ENCODE measurements at regions not wholly inside any gene's neighbourhood (a gene's known extent, or its start where the extent isn't known, plus 50 kb on each side); places are given as distances from the start of the nearest gene placed in this dataset.

GRCh38 chr17:5809580-5810188 lies 225.4 kb upstream of the NLRP1 start:
- no peak for TF ChIP-seq YY1 (IDR thresholded peaks at IDR 0.05; ENCODE audit: low read depth)
- TF ChIP-seq NFIC (IDR thresholded peaks at IDR 0.05) = no peak
- TF ChIP-seq TAF1 (IDR thresholded peaks at IDR 0.05; ENCODE audit: low read depth) = no peak
- no peak for TF ChIP-seq ZBTB7A (IDR thresholded peaks at IDR 0.05; ENCODE audit: low read depth)
- TF ChIP-seq TCF12 (IDR thresholded peaks at IDR 0.05; ENCODE audit: low read depth) = no peak
- TF ChIP-seq REST (IDR thresholded peaks at IDR 0.05; ENCODE audit: low read depth) = no peak
- TF ChIP-seq EP300 (IDR thresholded peaks at IDR 0.05; ENCODE audit: borderline replicate concordance) = no peak
- no peak for TF ChIP-seq MAX (IDR thresholded peaks at IDR 0.05)
- no peak for TF ChIP-seq RAD21 (IDR thresholded peaks at IDR 0.05; ENCODE audit: low read depth)
- TF ChIP-seq EGR1 (IDR thresholded peaks at IDR 0.05) = no peak

- no peak for TF ChIP-seq USF1 (IDR thresholded peaks at IDR 0.05)
- no peak for TF ChIP-seq CREB1 (IDR thresholded peaks at IDR 0.05; ENCODE audit: low read depth)
- TF ChIP-seq FOXM1 (IDR thresholded peaks at IDR 0.05; ENCODE audit: borderline replicate concordance, low read depth) = no peak
- no peak for TF ChIP-seq TEAD4 (IDR thresholded peaks at IDR 0.05)
- TF ChIP-seq EP300 (IDR thresholded peaks at IDR 0.05; ENCODE audit: borderline replicate concordance) = no peak
- no peak for TF ChIP-seq TAF1 (IDR thresholded peaks at IDR 0.05; ENCODE audit: low read depth)
- TF ChIP-seq ZBTB7A (IDR thresholded peaks at IDR 0.05; ENCODE audit: low read depth) = no peak
- no peak for TF ChIP-seq EGR1 (IDR thresholded peaks at IDR 0.05)
- no peak for TF ChIP-seq REST (IDR thresholded peaks at IDR 0.05; ENCODE audit: low read depth)
- no peak for TF ChIP-seq YY1 (IDR thresholded peaks at IDR 0.05; ENCODE audit: low read depth)
- no peak for TF ChIP-seq NFIC (IDR thresholded peaks at IDR 0.05)
- TF ChIP-seq MAX (IDR thresholded peaks at IDR 0.05) = no peak
- TF ChIP-seq CEBPB (IDR thresholded peaks at IDR 0.05) = no peak
- TF ChIP-seq RAD21 (IDR thresholded peaks at IDR 0.05; ENCODE audit: low read depth) = no peak
- TF ChIP-seq TCF12 (IDR thresholded peaks at IDR 0.05; ENCODE audit: low read depth) = no peak
Observed at GRCh38 chr17:5812590-5812989, 228.3 kb upstream of the NLRP1 start.

GRCh38 chr17:5813357-5813756 lies 229.0 kb upstream of the NLRP1 start:
- no peak for TF ChIP-seq EGR1 (IDR thresholded peaks at IDR 0.05)
- no peak for TF ChIP-seq MAX (IDR thresholded peaks at IDR 0.05)
- TF ChIP-seq USF1 (IDR thresholded peaks at IDR 0.05) = no peak
- TF ChIP-seq ZBTB7A (IDR thresholded peaks at IDR 0.05; ENCODE audit: low read depth) = no peak
- TF ChIP-seq CREB1 (IDR thresholded peaks at IDR 0.05; ENCODE audit: low read depth) = no peak
- no peak for TF ChIP-seq NFIC (IDR thresholded peaks at IDR 0.05)

- TF ChIP-seq CEBPB (IDR thresholded peaks at IDR 0.05) = no peak
- no peak for TF ChIP-seq TEAD4 (IDR thresholded peaks at IDR 0.05)
- no peak for TF ChIP-seq EGR1 (IDR thresholded peaks at IDR 0.05)
- TF ChIP-seq TAF1 (IDR thresholded peaks at IDR 0.05; ENCODE audit: low read depth) = no peak
- no peak for TF ChIP-seq TCF12 (IDR thresholded peaks at IDR 0.05; ENCODE audit: low read depth)
- no peak for TF ChIP-seq USF1 (IDR thresholded peaks at IDR 0.05)
- TF ChIP-seq CREB1 (IDR thresholded peaks at IDR 0.05; ENCODE audit: low read depth) = no peak
Observed at GRCh38 chr17:5815396-5815795, 231.1 kb upstream of the NLRP1 start.

- no peak for TF ChIP-seq NFIC (IDR thresholded peaks at IDR 0.05)
- TF ChIP-seq REST (IDR thresholded peaks at IDR 0.05; ENCODE audit: low read depth) = no peak
- TF ChIP-seq EGR1 (IDR thresholded peaks at IDR 0.05) = no peak
- no peak for TF ChIP-seq YY1 (IDR thresholded peaks at IDR 0.05; ENCODE audit: low read depth)
- TF ChIP-seq TEAD4 (IDR thresholded peaks at IDR 0.05) = no peak
- TF ChIP-seq ZBTB7A (IDR thresholded peaks at IDR 0.05; ENCODE audit: low read depth) = no peak
- TF ChIP-seq MAX (IDR thresholded peaks at IDR 0.05) = no peak
- no peak for TF ChIP-seq TAF1 (IDR thresholded peaks at IDR 0.05; ENCODE audit: low read depth)
- TF ChIP-seq FOXM1 (IDR thresholded peaks at IDR 0.05; ENCODE audit: borderline replicate concordance, low read depth) = no peak
- no peak for TF ChIP-seq CREB1 (IDR thresholded peaks at IDR 0.05; ENCODE audit: low read depth)
- TF ChIP-seq CEBPB (IDR thresholded peaks at IDR 0.05) = no peak
- no peak for TF ChIP-seq TCF12 (IDR thresholded peaks at IDR 0.05; ENCODE audit: low read depth)
- TF ChIP-seq EP300 (IDR thresholded peaks at IDR 0.05; ENCODE audit: borderline replicate concordance) = no peak
- no peak for TF ChIP-seq USF1 (IDR thresholded peaks at IDR 0.05)
- TF ChIP-seq RAD21 (IDR thresholded peaks at IDR 0.05; ENCODE audit: low read depth) = no peak
Observed at GRCh38 chr17:5816491-5817070, 232.3 kb upstream of the NLRP1 start.

Measured in Ishikawa (cell line).